NCI-H526 (cell line): ENCODE measurements at regions not wholly inside any gene's neighbourhood (a gene's known extent, or its start where the extent isn't known, plus 50 kb on each side); places are given as distances from the start of the nearest gene placed in this dataset.

Experiments used
- DNase-seq, 2 experiments: peaks; one replicate each; lab custom pipeline; 2025; lab: John Stamatoyannopoulos, UW

DNA sequence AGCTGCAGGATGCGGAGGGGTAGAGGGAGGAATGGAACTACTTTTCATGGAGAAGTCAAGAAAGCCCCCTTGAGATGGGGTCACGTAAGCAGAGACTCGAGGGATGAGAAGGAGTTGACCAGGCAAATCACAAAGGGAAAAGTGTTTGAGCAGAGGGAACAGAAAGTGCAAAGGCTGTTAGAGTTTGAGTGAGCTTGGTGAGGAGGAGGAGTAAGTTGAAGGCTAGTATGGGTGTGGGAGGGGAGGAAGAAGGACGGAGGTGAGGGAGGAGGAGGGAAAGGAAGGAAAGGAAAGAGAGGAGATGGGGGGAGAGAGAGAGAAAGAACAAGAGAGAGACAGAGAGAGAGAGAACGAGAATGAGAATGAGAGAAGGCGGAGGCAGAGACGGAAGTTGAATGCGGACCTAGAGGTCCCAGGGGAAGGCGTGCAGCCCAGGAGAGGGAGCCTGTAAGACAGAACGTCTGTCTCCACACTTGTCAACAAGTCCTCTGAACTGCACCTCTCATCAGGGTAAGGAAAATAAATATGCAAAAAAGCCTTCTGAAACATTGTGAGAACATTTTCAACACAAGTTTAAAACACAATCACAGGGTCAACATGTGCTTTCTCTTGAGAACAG, 279.8 kb upstream of the EEF2KMT start:
- no peak for DNase-seq

DNA sequence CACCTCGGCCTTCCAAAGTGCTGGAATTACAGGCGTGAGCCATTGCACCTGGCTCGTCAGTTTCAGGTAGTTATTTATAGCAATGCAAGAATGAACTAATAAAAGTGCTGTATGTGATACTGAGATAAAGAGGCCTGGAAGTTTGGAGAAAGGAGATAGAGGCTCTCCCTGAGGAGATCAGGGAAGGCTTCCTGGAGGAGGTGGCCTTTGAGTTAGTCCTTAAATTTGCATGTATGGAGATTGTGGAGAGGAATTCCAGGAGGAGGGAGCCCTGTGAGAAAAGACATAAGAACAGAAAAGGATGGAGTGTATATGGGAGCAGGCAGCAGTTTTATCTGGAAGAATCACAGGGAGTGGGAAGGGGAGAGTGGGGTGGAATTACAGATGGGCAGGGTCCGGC, 276.6 kb upstream of the EEF2KMT start:
- DNase-seq: no peak

DNA sequence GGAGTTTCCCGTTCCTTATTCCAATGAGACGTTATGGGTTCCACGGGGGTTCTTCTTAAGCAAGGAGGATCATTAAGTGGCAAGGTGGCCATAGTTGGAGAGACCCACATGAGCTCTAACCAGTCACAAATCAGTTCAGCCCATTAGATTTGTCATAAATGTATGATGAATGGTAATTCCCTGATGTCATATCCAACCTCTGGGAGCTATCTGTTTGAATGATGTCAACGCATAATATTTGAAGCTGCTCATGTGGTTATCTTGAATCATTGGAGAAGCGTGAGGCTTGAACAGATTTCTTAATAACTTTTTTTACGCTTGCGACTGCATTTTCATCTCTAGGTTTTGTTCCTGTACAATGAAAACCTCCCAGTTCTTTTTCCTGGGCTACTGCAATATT, 270.4 kb upstream of the EEF2KMT start:
- DNase-seq: no peak

DNA sequence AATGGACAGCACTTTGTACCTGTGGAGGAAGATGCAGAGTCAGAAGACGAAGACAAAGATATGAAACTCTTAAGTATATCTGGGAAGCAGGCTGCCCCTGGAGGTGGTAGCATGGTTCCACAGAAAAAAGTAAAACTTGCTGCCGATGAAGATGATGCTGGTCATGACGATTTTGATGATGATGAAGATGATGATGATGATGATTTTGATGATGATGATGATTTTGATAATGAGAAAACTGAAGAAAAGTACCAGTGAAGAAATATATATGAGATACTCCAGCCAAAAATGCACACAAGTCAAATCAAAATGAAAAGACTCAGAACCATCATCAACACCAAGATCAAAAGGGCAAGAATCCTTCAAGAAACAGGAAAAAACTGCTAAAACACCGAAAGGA, 268.5 kb upstream of the EEF2KMT start:
- DNase-seq: no peak

DNA sequence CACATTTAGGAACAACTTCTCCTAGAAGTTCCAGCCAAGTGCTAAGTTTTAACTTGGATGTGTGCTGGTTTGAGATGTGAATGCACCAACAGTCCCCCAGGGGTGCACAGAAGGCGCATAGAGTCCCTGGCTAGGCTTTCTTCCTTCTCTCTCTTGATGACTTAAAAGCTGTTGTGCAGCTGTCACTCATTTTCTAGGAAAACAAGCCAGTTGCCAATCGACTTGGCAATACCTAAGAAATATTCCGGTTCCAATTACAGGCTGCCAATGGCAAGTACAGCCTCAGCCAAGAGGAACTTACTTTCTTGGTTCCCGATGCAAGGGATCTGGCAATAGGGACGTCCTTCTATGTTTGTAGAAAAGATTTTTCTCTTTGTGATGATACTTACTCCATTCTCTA, 266.6 kb upstream of the EEF2KMT start:
- no peak for DNase-seq

DNA sequence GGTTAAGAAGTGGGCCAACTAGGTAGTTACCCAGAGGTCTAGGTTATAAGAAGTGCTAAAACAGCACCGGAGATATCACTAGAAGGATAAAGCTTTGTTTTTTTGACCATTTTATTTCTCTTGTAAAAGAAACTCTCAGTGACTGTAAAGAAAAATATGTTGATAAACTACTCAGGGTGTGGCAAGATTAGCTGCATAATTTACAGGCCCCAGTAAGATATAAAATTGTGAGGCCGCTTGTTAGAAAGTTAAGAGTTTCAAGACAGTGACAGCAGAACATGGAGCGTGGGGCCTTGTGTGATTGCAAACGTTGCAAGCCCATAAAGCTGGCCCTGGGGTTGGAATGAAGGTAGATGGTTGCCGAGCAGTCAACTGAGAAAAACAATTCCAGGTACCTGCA, 263.7 kb upstream of the EEF2KMT start:
- no peak for DNase-seq

DNA sequence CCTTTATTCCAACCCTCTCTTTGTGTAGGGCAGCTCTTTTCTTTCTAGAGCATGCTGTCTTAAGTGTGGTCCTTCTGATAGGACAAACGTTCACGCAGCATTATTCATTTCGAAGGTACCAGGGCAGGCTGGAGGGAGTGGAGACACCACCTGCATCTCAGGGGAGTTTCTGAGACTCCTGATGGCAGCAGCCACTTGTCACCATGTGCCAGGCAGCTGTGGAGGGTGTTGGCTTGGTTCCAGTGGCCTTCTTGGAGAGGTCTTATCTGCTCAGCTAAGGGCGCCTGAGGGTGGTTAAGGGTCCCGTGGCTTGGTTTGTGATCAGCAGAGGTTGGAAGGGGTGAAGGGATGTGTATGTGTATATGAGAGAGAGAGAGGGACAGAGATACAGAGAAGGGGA, 257.1 kb upstream of the EEF2KMT start:
- DNase-seq: no peak

DNA sequence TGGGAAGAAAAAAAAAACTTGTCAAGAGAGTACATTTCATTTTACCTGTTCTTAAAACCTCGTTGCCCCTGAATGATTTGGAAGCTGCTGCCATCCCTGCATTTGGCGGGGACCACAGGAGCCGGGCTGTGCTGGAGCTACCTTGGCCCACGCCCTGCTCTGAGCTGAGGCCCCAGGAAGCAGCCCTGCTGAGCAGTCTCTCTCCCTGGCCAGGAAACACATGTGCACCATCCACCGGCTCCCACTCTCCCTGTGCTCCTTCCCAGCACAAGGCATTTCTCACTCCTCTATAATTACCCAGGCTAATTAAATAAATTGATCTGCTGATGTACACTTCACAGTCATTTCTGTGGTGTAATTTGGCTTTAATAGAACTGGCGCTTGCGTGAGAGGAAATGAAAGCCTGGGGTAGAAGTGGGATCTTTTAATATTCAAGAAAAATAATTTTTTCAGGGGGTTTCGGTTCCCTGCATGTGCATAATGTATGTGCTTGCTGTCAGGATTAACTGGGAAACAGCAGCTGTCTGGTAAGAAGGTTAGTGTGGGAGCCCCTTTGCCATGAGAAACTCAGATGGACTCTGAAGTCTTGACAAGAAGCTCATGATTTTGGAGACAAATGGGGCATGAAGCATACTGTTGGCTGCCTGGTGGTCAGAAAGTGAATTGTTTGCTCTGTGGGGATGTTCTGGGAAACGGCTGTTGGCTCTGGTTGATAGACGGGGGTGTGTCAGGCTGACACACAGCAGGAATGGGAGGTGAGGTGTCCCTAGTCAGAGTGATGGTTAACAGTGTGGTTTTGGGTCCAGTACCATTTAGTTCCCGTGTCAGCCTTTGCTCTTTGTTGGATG, 252.3 kb upstream of the EEF2KMT start:
- DNase-seq: no peak

DNA sequence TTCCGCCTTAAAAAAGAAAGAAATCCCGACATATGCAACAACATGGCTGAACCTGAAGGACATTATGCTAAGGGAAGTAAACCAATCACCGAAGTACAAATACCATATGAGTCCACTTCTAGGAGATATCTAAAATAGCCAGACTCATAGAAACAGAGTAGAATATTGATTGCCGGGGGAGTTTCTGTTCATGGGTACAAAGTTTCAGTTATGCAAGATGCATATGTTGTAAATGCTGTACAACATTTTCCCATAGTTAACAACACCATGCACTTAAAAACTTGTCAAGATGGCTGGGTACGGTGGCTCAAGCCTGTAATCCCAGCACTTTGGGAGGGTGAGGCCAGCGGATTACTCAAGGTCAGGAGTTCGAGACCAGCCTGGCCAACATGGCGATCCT, 251.5 kb upstream of the EEF2KMT start:
- DNase-seq: no peak

DNA sequence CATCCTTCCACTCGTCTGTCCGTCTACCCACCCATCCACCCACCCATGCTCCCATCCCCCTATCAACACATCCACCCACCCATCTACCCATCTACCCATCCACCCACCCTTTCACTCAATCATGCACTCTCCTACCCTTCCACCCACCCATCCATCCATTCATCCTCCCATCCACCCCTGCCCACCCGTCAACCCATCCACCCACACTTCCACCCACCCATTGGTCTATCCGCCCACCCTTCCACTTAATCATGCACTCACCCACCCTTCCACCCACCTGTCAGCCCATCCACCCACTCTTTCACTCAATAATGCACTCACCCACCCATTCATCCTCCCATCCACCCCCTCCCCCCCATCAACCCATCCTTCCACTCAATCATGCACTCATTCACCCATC, 250.0 kb upstream of the EEF2KMT start:
- no peak for DNase-seq

DNA sequence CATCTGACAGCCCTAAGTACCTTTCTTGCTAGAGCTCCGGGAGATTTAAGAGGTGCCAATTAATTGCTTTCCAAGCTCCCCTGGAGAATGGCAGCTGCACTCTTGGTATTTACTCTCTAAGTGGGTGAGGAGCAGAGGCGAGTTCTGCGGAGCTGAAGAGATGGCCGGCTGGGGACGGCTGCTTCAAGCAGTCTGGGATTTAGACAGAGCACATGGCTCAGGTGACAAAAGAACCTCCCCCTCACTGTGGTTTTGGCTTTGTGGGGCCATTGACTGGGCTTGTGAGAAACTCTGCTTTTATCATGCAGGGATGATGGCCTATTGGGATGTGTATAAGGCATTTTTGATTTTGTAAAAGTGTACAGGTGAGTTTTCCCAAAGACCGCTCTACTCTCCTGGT, 239.3 kb upstream of the EEF2KMT start:
- DNase-seq: no peak

DNA sequence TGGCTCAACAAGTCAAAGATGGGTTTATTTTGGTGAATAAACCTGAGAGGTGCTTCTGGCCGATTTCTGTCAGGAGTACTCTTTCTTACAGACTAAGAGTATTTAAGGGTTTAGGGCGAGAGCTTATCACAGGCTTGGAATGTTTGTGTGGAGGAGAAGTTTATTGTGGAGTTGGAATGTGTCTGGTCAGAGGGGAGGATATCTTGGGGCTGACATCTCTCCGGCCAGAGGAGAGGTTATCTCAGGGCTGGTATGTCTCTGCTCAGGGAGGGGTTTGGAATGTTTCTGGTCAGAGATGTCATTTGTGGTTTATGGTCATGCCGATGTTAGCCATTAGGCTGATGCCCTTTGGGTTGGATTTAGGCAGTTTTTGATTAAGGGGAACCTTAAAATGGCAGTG, 236.4 kb upstream of the EEF2KMT start:
- no peak for DNase-seq

DNA sequence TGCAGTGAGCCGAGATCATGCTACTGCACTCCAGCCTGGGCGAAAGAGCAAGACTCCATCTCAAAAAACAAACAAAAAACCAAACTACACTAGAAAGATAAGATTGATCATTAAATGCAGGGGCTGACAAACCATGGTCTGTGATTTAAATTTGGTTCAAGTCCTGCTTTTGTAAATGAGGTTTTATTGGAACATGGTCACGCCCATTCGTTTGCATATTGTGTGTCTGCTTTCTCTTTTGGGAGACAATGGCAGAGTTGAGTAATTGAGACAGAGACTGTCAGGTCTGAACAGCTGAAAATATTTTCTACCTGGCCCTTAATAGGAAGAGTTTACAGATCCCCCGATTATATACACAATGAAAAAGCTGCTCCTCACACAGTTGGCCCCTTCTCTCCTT, 235.5 kb upstream of the EEF2KMT start:
- DNase-seq: no peak

DNA sequence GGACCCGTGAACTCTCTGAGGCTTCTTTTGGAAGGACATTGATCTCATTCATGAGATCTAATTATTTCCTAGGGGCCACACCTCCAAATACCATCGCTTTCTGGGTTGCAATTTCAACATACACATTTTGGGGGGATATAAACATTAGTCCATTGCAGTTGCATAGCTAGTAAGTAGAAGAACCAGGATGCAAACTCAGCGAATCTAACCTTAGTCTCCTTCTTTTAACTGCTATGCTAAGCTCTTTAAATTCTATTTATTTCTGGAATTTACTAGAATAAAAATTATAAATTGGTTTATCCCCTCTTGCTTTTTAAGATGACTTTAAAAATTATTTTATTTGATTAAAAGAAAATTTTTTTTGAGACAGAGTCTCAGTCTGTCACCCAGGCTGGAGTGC, 232.5 kb upstream of the EEF2KMT start:
- no peak for DNase-seq

DNA sequence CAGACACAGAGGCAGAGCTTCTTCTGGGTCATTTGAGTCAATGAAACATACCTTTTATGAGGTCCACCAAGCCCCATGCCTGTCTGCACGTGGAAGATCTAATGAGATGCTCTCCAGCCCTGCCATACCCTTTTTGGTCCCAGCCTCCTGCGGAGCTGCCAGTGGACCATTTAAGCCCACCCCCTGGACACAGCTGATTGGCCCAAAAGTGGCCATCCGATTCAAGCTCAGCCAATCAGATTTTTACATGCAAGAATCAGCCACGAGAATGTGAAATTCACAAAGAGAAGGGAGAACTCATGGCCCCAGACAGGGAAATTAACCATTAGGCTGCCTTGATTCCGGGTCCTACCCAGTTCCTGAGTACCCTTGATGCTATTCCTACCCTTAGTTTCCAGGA, 231.0 kb upstream of the EEF2KMT start:
- DNase-seq: no peak

DNA sequence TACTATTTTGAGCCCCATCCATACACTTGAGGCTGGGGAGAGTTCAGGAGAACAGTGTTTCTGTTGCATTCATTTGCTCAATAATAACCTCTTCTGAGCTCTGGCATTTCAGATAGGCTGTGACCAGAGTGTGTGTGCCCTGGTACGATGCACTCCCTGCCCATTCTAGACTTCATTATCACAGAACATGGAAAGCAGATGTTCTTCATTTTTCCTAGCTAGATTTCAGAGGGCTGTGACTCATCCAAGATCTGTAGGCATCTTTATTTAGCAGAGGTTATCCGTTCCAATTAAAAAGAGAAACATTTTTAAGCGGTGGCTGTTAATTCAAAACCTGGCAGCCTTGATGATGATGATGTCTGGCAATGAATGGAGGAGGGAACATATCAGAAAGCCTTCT, 228.8 kb upstream of the EEF2KMT start:
- DNase-seq: no peak

DNA sequence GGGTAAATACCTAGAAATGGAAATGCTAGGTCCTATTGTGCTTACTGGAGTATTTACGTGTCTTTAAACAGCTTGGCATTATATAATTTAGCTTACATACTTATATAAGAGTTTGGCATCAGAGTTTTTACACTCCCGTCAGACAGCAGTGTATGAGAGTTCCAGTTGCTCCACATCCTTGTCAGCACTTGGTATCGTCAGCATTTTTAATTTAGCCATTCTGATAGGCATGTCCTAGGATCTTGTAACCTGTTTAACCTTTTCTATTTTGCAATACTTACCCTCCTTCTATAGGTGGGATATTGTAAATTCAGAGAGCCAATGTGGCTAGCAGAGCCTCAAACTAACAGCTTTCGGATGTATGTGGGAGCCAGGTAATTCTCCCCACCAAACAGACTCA, 228.3 kb upstream of the EEF2KMT start:
- no peak for DNase-seq

DNA sequence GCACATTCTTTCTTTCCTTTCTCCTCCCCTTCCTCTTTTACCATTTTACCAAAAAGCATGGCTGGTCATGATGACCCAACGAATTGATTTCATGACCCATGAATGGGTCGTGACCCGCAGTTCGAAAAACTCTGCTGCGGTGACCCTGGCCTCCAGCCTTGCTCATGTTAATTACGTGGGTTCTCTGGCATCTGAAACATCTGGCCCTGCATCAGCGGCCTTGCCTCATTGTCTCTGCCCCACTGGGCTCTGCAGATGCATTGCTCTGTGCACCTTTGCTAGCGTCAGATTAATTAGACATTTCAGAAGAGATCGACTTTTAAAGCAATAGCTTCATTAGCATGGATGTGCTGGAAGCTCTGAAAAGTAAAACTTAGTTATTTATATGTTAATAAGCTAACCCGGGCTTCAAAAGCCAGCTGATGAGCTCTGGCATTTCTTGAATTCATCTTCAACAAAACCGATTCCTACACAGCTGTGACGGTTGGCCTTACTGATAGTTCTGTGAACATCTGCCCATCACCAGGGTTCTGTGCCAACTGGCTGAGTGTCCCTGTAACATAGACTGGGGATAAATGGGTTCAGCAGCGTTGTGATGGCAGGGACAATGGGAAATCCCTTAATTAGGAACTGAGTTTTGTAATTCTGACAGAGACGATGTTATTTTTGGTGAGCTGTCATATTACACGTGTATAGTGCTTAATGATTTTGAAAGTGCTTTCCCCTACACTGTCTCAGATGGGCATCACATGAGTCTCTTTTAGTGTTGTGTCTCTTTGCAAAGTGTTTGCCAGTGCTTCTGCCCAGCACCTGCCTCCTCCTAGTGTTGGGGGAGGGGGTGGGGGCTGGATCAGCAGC, 225.9 kb upstream of the EEF2KMT start:
- no peak for DNase-seq

DNA sequence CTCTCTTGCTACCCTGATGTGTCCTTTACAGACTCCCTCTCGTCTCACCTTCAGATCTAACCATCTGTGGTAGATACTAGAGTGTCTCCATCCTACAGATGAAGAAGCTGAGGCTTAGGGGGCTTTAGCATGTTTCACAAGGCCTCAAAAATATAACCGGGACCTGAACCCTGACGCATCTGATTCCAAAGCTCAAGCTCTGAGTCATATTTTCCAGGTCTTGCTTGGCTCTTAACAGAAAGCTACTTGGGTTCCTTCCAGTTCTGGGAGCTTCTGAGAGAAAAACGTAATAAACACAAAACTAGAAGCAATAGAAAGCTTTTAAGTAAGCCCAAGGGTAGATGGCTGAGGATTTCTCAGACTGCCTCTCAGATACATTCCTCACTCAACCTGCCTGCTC, 224.3 kb upstream of the EEF2KMT start:
- no peak for DNase-seq

DNA sequence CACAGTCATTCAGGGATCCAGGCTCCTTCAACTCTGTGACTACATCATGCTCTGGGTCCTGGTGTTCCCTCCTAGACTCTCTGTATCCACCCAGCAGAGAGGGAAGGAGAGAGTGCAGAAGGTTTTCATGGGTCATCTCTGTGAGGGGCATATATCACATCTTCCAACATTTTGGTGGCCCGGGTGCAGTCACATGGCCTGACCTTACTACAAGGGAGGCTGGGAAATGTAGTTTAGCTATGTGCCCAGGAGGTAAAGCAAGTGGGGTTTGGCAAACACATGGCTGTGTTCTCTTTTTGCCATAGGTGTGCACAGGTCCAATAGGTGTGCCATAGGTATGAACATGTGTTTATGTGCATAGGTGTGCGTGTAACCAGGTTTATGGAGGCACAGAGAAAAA, 222.2 kb upstream of the EEF2KMT start:
- DNase-seq: no peak

DNA sequence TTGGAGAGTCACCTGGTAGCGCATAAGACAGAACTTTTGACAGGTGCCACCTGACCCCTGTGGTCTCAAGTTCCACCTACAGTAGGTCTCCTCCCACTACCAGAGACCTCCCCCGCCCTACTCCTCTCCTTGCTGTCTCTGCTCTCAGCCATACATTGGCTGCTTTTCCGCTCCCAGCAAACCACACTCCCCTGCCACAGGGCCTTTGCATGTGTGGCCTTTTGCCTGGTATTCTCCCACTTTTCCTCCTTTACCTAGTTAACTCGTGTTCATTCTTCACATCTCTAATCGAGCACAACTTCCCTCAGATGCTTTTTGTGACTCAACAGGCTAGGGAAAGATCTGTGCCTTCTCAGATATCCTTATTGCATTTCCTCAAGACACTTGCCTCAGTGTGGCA, 218.3 kb upstream of the EEF2KMT start:
- DNase-seq: no peak

DNA sequence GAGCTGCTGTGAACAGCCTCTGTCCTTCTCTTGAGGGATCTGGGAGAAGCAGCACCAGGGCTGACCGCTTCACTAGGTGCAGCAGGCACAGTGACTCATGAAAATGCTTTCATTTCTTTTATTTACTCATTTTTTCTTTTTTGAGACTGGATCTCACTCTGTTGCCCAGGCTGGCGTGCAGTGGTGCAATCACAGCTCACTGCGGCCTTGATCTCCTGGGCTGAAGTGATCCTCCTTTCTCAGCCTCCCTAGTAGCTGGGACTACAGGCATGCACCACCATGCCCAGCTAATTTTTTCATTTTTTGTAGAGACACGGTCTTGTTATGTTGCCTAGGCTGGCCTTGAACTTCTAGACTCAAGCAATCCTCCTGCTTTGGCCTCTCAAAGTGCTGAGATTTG, 216.8 kb upstream of the EEF2KMT start:
- no peak for DNase-seq
